ENCODE measurements at regions not wholly inside any gene's neighbourhood (a gene's known extent, or its start where the extent isn't known, plus 50 kb on each side); places are given as distances from the start of the nearest gene placed in this dataset.

- no peaks in the 10 kb centered on the region for H3K27me3 ChIP-seq (ENCODE audit: control insufficient read depth, insufficient read depth, low read length)
- TF ChIP-seq, protein P1, sequence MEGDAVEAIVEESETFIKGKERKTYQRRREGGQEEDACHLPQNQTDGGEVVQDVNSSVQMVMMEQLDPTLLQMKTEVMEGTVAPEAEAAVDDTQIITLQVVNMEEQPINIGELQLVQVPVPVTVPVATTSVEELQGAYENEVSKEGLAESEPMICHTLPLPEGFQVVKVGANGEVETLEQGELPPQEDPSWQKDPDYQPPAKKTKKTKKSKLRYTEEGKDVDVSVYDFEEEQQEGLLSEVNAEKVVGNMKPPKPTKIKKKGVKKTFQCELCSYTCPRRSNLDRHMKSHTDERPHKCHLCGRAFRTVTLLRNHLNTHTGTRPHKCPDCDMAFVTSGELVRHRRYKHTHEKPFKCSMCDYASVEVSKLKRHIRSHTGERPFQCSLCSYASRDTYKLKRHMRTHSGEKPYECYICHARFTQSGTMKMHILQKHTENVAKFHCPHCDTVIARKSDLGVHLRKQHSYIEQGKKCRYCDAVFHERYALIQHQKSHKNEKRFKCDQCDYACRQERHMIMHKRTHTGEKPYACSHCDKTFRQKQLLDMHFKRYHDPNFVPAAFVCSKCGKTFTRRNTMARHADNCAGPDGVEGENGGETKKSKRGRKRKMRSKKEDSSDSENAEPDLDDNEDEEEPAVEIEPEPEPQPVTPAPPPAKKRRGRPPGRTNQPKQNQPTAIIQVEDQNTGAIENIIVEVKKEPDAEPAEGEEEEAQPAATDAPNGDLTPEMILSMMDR (IDR thresholded peaks at IDR 0.05): no peak
- no peak overlapping the region for H3K9ac ChIP-seq
- H2AFZ ChIP-seq: no peak overlapping the region
- H3K4me1 ChIP-seq: no peaks in the 10 kb centered on the region
- H3K36me3 ChIP-seq (ENCODE audit: control insufficient read depth, insufficient read depth, low read length): no peaks in the 10 kb centered on the region
- no peak overlapping the region for H3K27ac ChIP-seq
- H3K4me3 ChIP-seq (ENCODE audit: low read depth, low read length): no peak overlapping the region
- H3K4me2 ChIP-seq (ENCODE audit: low read length): no peak overlapping the region
- H3K9me3 ChIP-seq (ENCODE audit: control insufficient read depth, low read length): no peaks in the 10 kb centered on the region
- H3K79me2 ChIP-seq: no peaks in the 10 kb centered on the region
Measured at GRCh38 chr13:30120133-30120822, 187.1 kb downstream of the KATNAL1 start.

DNA sequence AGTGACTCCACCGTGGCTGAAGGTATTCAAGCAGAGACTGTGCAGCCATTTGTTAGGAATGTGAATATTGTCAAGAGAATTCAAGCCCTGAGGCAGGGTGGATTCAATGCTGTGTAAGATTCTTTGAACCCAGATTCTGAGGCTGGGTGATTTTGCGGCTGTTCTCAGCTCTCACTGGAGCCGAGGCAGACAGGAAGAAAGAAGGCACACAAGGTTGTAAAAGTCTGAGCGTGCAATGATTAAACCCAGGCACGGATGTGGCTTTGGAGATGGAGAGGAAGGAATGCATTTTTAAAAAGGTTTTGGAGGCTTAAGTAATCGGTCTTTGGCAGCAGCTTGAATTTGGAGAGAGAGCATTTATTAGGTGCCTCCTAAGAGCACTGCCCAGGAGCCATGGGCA, 187.9 kb downstream of the KATNAL1 start:
- H3K4me2 ChIP-seq (ENCODE audit: low read length): no peak overlapping the region
- no peaks in the 10 kb centered on the region for H3K9me3 ChIP-seq (ENCODE audit: control insufficient read depth, low read length)
- H3K4me3 ChIP-seq (ENCODE audit: low read depth, low read length): no peak overlapping the region
- H3K36me3 ChIP-seq (ENCODE audit: control insufficient read depth, insufficient read depth, low read length): no peaks in the 10 kb centered on the region
- no peak overlapping the region for H3K27ac ChIP-seq
- H3K79me2 ChIP-seq: no peaks in the 10 kb centered on the region
- no peaks in the 10 kb centered on the region for H3K4me1 ChIP-seq
- H3K27me3 ChIP-seq (ENCODE audit: control insufficient read depth, insufficient read depth, low read length): no peaks in the 10 kb centered on the region
- no peak overlapping the region for H2AFZ ChIP-seq
- no peak overlapping the region for H3K9ac ChIP-seq
- TF ChIP-seq, protein P1 (IDR thresholded peaks at IDR 0.05): no peak

DNA sequence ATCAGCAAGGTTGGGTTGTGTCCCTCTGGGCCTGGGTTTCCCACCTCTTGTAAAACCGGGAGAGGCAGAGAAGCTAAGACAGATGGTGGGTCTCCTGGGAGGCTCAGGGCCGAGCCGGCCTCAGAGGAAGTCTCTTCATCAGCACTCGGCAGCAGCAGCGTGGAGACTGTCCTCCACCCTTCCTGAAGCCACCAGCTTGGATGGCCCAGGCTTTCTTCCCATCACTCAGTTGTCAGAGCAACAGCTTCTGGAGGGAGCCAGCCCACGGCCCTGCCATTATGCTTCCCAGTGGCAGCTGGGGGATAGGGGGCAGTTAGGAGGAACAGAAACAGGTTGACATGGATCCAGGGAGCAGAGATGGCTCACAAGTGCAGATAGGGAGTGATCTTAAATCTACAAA, 191.0 kb downstream of the KATNAL1 start:
- TF ChIP-seq, protein P1 (IDR thresholded peaks at IDR 0.05): no peak
- H3K27ac ChIP-seq: no peak overlapping the region
- no peaks in the 10 kb centered on the region for H3K27me3 ChIP-seq (ENCODE audit: control insufficient read depth, insufficient read depth, low read length)
- no peak overlapping the region for H3K4me2 ChIP-seq (ENCODE audit: low read length)
- H3K4me1 ChIP-seq: no peaks in the 10 kb centered on the region
- no peak overlapping the region for H3K9ac ChIP-seq
- H3K4me3 ChIP-seq (ENCODE audit: low read depth, low read length): no peak overlapping the region
- H3K36me3 ChIP-seq (ENCODE audit: control insufficient read depth, insufficient read depth, low read length): no peaks in the 10 kb centered on the region
- H3K79me2 ChIP-seq: no peaks in the 10 kb centered on the region
- no peaks in the 10 kb centered on the region for H3K9me3 ChIP-seq (ENCODE audit: control insufficient read depth, low read length)
- no peak overlapping the region for H2AFZ ChIP-seq

DNA sequence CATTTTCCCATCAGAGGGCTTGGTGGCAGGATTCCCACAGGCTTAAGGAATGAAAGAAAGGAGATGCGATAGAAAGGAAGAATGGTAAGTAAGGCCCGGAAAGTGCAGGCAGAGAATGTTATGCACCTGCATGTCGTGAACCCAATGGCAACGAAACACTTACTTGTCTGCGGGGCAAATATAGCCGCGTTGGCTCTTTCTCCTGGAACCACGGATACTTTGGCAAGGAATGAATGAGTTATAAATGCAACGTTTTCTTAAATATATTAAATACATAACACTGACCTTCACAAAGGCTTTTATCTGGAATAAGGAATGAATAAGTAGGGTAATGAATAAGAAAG, 192.1 kb downstream of the KATNAL1 start:
- H2AFZ ChIP-seq: peak overlapping the region; percentile 64
- no peaks in the 10 kb centered on the region for H3K9me3 ChIP-seq (ENCODE audit: control insufficient read depth, low read length)
- H3K36me3 ChIP-seq (ENCODE audit: control insufficient read depth, insufficient read depth, low read length): no peaks in the 10 kb centered on the region
- H3K4me2 ChIP-seq (ENCODE audit: low read length): peak overlapping the region; percentile 64
- peak overlapping the region; percentile 41 for H3K4me3 ChIP-seq (ENCODE audit: low read depth, low read length)
- H3K4me1 ChIP-seq: no peaks in the 10 kb centered on the region
- no peak overlapping the region for H3K27ac ChIP-seq
- H3K9ac ChIP-seq: no peak overlapping the region
- no peaks in the 10 kb centered on the region for H3K27me3 ChIP-seq (ENCODE audit: control insufficient read depth, insufficient read depth, low read length)
- TF ChIP-seq, protein P1 (IDR thresholded peaks at IDR 0.05): peak; percentile 5
- no peaks in the 10 kb centered on the region for H3K79me2 ChIP-seq

All from parathyroid adenoma (tissue), 2 donors.